ENCODE measurements at regions not wholly inside any gene's neighbourhood (a gene's known extent, or its start where the extent isn't known, plus 50 kb on each side); places are given as distances from the start of the nearest gene placed in this dataset.

DNA sequence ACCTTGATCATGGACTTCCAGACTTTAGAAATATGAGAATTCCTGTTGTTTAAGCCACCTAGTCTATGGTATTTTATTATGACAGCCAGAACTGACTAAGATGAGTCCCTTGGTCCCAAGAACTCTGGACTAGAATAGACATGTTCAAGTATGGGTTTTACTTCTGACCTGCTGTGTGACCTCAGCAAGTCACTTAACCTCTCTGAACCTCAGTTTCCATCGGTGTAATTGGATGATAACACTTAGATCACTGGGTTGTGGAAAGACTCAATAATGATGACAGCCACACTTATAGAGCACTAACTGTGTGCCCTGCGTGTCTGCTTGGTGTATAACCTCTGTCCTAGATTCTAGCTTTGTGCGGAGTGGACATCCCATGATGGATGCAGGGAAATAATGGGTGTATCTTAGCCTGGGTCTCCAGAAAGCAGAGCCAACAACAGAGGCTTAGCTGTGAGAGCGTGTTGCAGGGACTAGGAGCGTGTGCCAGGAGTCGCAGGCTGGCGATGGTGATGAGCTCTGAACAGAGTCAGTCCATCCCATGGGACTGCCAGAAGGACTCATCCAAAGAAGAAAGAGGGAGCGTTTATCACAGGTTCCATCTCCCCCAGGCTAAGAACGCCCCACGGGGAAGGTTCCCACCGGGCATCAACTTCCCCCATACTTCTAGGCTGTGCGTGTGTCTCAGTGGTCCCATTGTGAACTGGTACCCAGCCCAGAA lies 93.2 kb upstream of the TP53I11 start:
- intact Hi-C loops (cut with micrococcal nuclease), result no loop called here
- H3K9me3 Mint-ChIP-seq, result no peaks in the 10 kb centered on the region
- H3K4me3 Mint-ChIP-seq, result no peak overlapping the region
- peaks cover 4% of the 10 kb centered on the region for H3K27me3 Mint-ChIP-seq
- DNase-seq, result no peak
- no peak overlapping the region for H3K27ac Mint-ChIP-seq
- peaks cover 6% of the 10 kb centered on the region for H3K4me1 Mint-ChIP-seq
- no peaks in the 10 kb centered on the region for H3K36me3 Mint-ChIP-seq (ENCODE audit: low read depth)

DNA sequence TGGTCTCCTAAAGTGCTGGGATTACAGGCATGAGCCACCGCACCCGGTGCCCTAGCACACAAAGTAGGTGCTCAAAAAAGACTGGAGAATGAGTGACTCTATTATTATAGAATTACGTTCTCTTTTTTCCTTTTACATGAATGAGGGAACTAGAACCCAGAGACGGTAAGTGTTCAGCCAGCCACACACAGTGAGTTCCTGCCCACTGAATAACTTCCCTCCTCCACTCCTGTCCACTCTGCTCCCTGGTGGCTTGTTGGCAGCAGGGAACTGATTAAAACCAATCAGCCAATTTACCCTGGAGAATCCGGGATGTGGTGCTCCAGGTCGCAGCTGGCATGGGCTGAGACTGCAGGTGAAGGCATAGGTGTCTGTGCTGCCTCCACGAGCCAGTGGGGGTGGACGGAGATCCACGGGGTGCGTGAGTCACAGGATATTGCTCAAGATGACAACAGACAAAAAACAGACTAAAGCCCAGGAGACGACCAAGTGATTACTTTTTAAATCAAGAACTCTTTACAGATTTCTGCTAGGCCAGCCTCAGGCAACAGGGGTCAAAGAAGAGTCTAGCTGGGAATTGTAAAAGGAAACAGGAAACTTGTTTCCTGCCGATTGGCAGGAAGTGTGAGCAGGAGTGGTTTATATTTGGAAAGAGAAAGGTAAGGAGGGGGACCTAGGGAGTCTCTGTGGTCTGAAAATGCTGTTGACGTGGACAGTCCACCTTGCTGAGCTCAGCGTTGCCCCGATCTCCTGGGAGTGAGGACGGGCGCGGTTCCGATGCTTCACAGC lies 95.2 kb upstream of the TP53I11 start:
- Mint-ChIP-seq H3K4me3 (no peak overlapping the region), H3K27ac (no peak overlapping the region), H3K9me3 (no peaks in the 10 kb centered on the region), H3K4me1 (peaks cover 6% of the 10 kb centered on the region), H3K27me3 (peaks cover 4% of the 10 kb centered on the region), H3K36me3 (ENCODE audit: low read depth) (no peaks in the 10 kb centered on the region)
- intact Hi-C loops (cut with micrococcal nuclease), result no loop called here
- no peak for DNase-seq

DNA sequence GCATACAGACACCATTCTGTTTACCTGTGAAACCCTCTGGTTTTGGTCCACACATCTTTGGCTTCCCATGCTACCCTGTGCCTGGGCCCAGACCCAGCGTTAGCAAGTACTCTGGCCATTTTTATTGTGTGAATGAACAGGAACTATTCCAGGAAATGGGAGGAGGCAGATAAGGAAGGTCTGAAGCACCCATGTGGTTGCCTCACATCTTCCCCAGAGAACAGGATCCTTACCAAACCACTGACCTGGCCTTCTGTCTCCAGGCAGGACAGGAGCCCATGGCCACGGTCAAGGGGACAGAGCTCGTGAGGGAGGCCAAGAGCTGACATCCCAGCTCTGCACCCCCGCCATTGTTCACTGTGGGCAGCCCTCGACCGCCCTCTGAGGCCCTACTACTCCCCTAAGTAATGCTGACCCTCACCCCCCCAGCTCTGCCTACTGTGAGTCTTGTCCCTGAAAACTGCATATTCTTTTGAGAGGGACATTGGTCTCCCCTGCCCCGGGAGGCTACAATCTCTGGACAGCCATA lies 97.7 kb upstream of the TP53I11 start:
- DNase-seq, result no peak
- Mint-ChIP-seq H3K27ac (no peak overlapping the region), H3K27me3 (peaks cover 4% of the 10 kb centered on the region), H3K36me3 (ENCODE audit: low read depth) (no peaks in the 10 kb centered on the region), H3K4me3 (no peak overlapping the region), H3K4me1 (peaks cover 6% of the 10 kb centered on the region), H3K9me3 (no peaks in the 10 kb centered on the region)
- intact Hi-C loops (cut with micrococcal nuclease), result no loop called here

GRCh38 chr11:45048870-45049691 lies 97.4 kb upstream of the PRDM11 start:
- no peaks in the 10 kb centered on the region for H3K9me3 Mint-ChIP-seq
- no peak overlapping the region for H3K27ac Mint-ChIP-seq
- no peak for DNase-seq
- intact Hi-C loops (cut with micrococcal nuclease), result no loop called here
- H3K36me3 Mint-ChIP-seq (ENCODE audit: low read depth), result no peaks in the 10 kb centered on the region
- H3K4me3 Mint-ChIP-seq, result no peak overlapping the region
- peaks cover 6% of the 10 kb centered on the region for H3K4me1 Mint-ChIP-seq
- peaks cover 2% of the 10 kb centered on the region for H3K27me3 Mint-ChIP-seq

DNA sequence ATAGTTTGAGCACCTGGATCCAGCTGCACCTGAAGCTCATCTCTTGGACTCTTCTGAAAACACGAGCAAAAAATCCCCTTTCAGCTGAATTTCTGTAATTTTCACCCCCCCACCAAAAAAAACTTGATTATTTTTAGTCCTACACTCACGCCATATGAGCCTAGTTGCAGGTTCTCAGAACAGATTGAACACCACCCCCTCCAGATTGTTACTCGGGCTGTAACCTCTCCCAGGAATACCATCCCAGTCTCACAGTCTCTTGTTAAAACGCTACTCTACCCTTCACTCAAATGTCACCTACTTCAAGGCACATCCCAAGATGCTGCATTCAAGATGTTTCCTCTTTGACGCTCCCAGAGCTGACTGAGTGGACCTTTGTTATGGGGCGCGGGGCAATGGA lies 96.3 kb upstream of the PRDM11 start:
- Mint-ChIP-seq H3K36me3 (ENCODE audit: low read depth) (no peaks in the 10 kb centered on the region), H3K27ac (no peak overlapping the region), H3K9me3 (no peaks in the 10 kb centered on the region), H3K4me3 (no peak overlapping the region), H3K27me3 (no peaks in the 10 kb centered on the region), H3K4me1 (peaks cover 6% of the 10 kb centered on the region)
- DNase-seq, result no peak
- intact Hi-C loops (cut with micrococcal nuclease), result no loop called here

GRCh38 chr11:45051621-45052020 lies 94.8 kb upstream of the PRDM11 start:
- DNase-seq, result no peak
- intact Hi-C loops (cut with micrococcal nuclease), result no loop called here
- Mint-ChIP-seq H3K27ac (no peak overlapping the region), H3K4me1 (no peaks in the 10 kb centered on the region), H3K4me3 (no peak overlapping the region), H3K27me3 (no peaks in the 10 kb centered on the region), H3K9me3 (no peaks in the 10 kb centered on the region), H3K36me3 (ENCODE audit: low read depth) (no peaks in the 10 kb centered on the region)

DNA sequence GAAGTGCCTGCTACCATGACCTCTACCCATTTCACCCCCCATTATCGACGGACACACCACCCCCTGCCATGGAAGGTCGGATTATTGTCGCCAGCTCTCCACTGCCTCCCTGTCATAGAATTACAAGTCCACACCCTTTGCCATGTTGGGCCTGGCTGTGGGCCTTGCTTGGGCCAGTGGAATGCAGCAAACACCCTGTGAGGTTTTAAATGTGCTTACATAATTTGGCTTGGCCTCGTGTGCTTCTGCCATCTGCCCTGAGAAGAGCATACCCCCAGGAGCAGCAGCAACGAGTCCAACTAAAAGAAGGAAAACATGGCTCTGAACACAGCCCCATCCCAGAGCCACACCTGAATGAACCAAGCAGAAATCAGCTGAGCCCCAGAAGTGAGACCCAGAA lies 94.1 kb upstream of the PRDM11 start:
- intact Hi-C loops (cut with micrococcal nuclease), result no loop called here
- no peaks in the 10 kb centered on the region for H3K27me3 Mint-ChIP-seq
- no peaks in the 10 kb centered on the region for H3K4me1 Mint-ChIP-seq
- H3K27ac Mint-ChIP-seq, result no peak overlapping the region
- H3K4me3 Mint-ChIP-seq, result no peak overlapping the region
- H3K36me3 Mint-ChIP-seq (ENCODE audit: low read depth), result no peaks in the 10 kb centered on the region
- no peaks in the 10 kb centered on the region for H3K9me3 Mint-ChIP-seq
- no peak for DNase-seq

DNA sequence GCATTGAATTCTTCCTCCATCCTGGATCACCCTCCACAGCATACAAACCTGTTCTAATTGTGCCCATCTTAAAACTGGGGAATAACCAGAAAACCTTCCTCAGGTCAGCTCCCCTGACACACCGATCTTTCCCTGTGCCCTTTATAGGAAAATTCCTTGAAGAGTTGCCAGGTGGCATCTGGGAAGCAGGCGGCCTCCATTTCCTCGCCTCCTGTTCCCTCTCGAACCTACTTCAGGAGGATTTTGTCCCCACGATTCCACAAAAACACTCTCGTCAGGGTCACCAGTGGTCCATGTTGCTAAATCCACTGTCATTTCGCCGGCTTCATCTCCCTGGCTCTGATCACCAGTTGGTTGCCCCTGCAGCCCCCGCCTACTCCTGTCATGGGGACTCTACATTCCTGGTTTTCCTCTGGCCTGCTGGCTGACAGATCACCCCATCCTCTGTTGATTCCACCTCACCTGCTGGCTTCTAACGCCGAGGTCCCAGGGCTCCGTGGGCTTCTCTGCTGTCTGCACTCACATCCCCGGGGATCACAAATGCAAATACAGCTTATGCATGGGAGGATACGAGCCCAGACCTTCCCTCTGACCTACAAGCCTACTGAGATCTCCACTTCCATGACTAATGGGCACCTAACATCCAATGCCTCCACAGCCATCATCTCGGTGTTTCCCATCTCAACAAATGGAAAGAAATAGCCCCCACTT lies 92.5 kb upstream of the PRDM11 start:
- no peaks in the 10 kb centered on the region for H3K9me3 Mint-ChIP-seq
- H3K4me1 Mint-ChIP-seq, result no peaks in the 10 kb centered on the region
- H3K27ac Mint-ChIP-seq, result no peak overlapping the region
- intact Hi-C loops (cut with micrococcal nuclease), result no loop called here
- no peaks in the 10 kb centered on the region for H3K36me3 Mint-ChIP-seq (ENCODE audit: low read depth)
- H3K4me3 Mint-ChIP-seq, result no peak overlapping the region
- no peaks in the 10 kb centered on the region for H3K27me3 Mint-ChIP-seq
- DNase-seq, result no peak

- H3K4me3 Mint-ChIP-seq, result no peak overlapping the region
- no peak overlapping the region for H3K27ac Mint-ChIP-seq
- intact Hi-C loops (cut with micrococcal nuclease), result no loop called here
- no peaks in the 10 kb centered on the region for H3K4me1 Mint-ChIP-seq
- DNase-seq, result no peak
- no peaks in the 10 kb centered on the region for H3K36me3 Mint-ChIP-seq (ENCODE audit: low read depth)
- H3K9me3 Mint-ChIP-seq, result no peaks in the 10 kb centered on the region
- no peaks in the 10 kb centered on the region for H3K27me3 Mint-ChIP-seq
Observed at GRCh38 chr11:45054956-45055355, 91.5 kb upstream of the PRDM11 start.

GRCh38 chr11:45056529-45056928 lies 89.9 kb upstream of the PRDM11 start:
- intact Hi-C loops (cut with micrococcal nuclease), result no loop called here
- Mint-ChIP-seq H3K9me3 (no peaks in the 10 kb centered on the region), H3K27me3 (no peaks in the 10 kb centered on the region), H3K27ac (no peak overlapping the region), H3K36me3 (ENCODE audit: low read depth) (no peaks in the 10 kb centered on the region), H3K4me3 (no peak overlapping the region), H3K4me1 (no peaks in the 10 kb centered on the region)
- no peak for DNase-seq

DNA sequence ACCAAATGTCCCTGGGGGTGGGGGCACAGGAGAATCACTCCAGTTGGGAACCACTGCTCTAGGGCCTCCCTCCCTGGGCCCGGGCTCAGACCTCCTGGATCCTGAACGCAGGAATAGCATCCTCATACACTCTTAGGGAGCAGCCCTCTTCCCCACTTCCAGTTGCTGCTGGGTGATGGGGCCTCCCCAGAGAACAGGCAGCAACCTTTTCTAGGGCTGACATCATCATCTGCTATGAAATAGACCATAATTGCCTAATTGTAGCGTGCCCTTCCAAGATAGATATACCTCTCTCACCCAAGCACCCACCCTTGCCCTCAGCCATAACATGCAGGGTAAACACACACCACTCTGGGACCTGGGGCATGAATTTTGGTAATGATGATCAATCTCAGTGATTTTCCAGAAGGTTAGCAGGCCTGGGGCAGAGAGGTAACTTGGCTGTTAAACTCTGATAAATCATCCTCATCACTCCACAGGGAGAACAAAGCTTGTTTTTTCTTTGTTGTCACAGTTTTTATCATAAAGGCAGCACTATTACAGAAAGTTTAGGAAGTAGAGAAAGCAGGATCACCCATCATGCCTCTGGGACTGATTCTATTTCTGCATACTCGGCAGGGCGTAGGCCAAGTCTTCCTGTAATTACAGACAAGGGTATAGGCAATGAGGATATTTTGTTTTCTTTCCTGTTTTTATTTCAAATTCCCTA lies 88.3 kb upstream of the PRDM11 start:
- H3K27ac Mint-ChIP-seq, result no peak overlapping the region
- no peaks in the 10 kb centered on the region for H3K27me3 Mint-ChIP-seq
- no peak for DNase-seq
- H3K4me3 Mint-ChIP-seq, result no peak overlapping the region
- H3K9me3 Mint-ChIP-seq, result no peaks in the 10 kb centered on the region
- no peaks in the 10 kb centered on the region for H3K4me1 Mint-ChIP-seq
- intact Hi-C loops (cut with micrococcal nuclease), result no loop called here
- no peaks in the 10 kb centered on the region for H3K36me3 Mint-ChIP-seq (ENCODE audit: low read depth)

- Mint-ChIP-seq H3K36me3 (ENCODE audit: low read depth) (no peaks in the 10 kb centered on the region), H3K27me3 (no peaks in the 10 kb centered on the region), H3K9me3 (no peaks in the 10 kb centered on the region), H3K4me1 (no peaks in the 10 kb centered on the region), H3K27ac (no peak overlapping the region), H3K4me3 (no peak overlapping the region)
- no peak for DNase-seq
- intact Hi-C loops (cut with micrococcal nuclease), result no loop called here
Observed at GRCh38 chr11:45058647-45058950, 87.8 kb upstream of the PRDM11 start.

GRCh38 chr11:45060707-45061106 lies 85.7 kb upstream of the PRDM11 start:
- DNase-seq, result no peak
- no peaks in the 10 kb centered on the region for H3K36me3 Mint-ChIP-seq (ENCODE audit: low read depth)
- H3K9me3 Mint-ChIP-seq, result no peaks in the 10 kb centered on the region
- intact Hi-C loops (cut with micrococcal nuclease), result no loop called here
- H3K4me1 Mint-ChIP-seq, result no peaks in the 10 kb centered on the region
- peaks cover 2% of the 10 kb centered on the region for H3K27me3 Mint-ChIP-seq
- H3K4me3 Mint-ChIP-seq, result no peak overlapping the region
- no peak overlapping the region for H3K27ac Mint-ChIP-seq

Data from activated CD4-positive, alpha-beta T cell treated with anti-CD3 and anti-CD28 coated beads, Interleukin-2, amount 10 ng/mL, durations not matched to agents 24 days and 14 days (primary cell).